ENCODE measurements at regions not wholly inside any gene's neighbourhood (a gene's known extent, or its start where the extent isn't known, plus 50 kb on each side); places are given as distances from the start of the nearest gene placed in this dataset.

DNA sequence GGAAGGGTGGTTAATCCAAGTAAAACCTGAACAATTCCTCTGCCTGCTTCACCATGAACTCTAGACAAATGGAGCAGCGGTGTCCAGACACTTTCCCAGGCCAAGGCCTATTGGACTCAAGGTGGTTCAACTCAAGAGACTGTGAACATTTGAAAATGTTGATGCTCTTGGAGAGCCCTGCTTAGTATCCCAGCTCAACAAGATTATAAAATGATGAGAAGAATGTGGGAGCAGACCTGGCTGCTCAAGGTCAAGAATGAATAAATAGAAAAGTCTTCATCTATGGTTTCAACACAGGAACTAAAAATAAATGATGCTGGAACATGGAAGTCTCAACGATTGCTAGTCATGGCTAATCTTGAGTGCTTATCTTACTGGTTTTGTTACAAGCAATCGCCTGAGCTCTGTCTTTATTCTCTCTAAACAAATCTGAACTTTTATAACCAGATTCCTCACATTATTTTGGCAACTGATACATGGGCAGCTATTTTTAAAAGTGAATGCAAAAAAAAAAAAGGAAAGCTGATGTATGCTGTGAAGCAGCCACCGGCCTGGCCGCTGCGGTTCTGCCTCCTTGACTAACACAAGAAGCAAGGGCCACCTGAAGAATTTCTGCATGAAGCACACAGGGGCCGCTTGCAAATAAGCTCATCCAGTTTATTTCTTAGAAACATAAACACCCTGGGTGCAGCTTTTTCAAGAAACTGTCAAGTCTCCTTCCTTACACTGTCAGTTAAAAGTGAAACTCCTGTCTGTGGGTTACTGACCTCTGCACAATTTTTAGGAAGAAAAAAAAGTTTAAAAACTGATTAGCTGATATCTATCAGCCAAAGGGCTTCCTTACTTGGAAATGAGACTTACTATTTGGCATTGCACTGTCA, 120.1 kb upstream of the ARHGEF3 start:
- peak overlapping the region; percentile 32 for H3K4me3 ChIP-seq
- peak; percentile 45 for DNase-seq
- H3K27me3 ChIP-seq (replicated peaks; ENCODE audit: insufficient read depth), result 0 out of 2 replicates have a peak, but pooled peaks cover 6% of the 10 kb centered on the region
- H3K36me3 ChIP-seq (ENCODE audit: low read depth), result no peaks in the 10 kb centered on the region
- 32 to 36% methylated on average over 7 of the region's 7 CpGs for WGBS, 2 experiments (ENCODE audit: low coverage in 1 of 2, low lambda C conversion rate in 2 of 2, missing lambda C conversion rate in 2 of 2)
- H3K9me3 ChIP-seq (ENCODE audit: low read depth), result no peaks in the 10 kb centered on the region
- TF ChIP-seq EZH2phosphoT487 (IDR thresholded peaks at IDR 0.05; ENCODE audit: insufficient read depth, low read depth), result no peak
- no peak for TF ChIP-seq EZH2 (IDR thresholded peaks at IDR 0.05; ENCODE audit: insufficient read depth, poor library complexity, severe bottlenecking)
- H4K20me1 ChIP-seq (ENCODE audit: insufficient read depth), result no peaks in the 10 kb centered on the region
- peak overlapping the region; percentile 36 for H2AFZ ChIP-seq
- in situ Hi-C loops (cut with MboI), result no loop called here
- H3K4me1 ChIP-seq (ENCODE audit: insufficient read depth), result peaks cover 13% of the 10 kb centered on the region
- H3K9ac ChIP-seq, result no peak overlapping the region
- no peak overlapping the region for H3K27ac ChIP-seq
- H3K79me2 ChIP-seq (ENCODE audit: insufficient read depth), result no peaks in the 10 kb centered on the region
- H3K9me2 ChIP-seq (ENCODE audit: insufficient read depth), result no peaks in the 10 kb centered on the region
- peak overlapping the region; percentile 51 for H3K4me2 ChIP-seq (ENCODE audit: unreplicated experiment)
- peaks cover 15% of the 10 kb centered on the region for H3F3A ChIP-seq (ENCODE audit: insufficient read depth)

DNA sequence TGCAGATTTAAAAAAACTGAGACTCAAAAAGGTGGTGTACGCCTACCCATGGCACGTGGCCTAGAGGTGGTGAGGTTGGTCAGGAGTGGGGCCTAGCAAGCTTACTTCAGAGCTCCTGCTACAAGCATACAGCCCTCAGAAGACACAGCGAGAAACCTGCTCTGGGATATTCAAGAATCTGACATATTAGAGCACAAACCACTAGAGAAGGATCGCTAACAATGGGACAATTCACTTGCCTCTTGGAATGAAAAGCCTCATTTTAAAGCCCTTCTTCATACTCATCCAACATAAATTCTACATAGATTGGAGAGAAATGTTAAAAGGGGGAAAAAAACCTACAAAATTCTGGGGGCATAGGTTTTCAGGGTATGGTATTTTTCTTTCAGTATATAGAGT, 118.0 kb upstream of the ARHGEF3 start:
- Histone ChIP-seq H3K4me3 (no peak overlapping the region), H3K36me3 (ENCODE audit: low read depth) (no peaks in the 10 kb centered on the region), H3K27ac (no peak overlapping the region), H4K20me1 (ENCODE audit: insufficient read depth) (no peaks in the 10 kb centered on the region), H3K9me3 (ENCODE audit: low read depth) (no peaks in the 10 kb centered on the region), H3K9ac (no peak overlapping the region), H2AFZ (no peak overlapping the region), H3K4me1 (ENCODE audit: insufficient read depth) (peaks cover 4% of the 10 kb centered on the region; the same call in 1 of the 2 replicates), H3K4me2 (ENCODE audit: unreplicated experiment) (no peak overlapping the region), H3K27me3 (replicated peaks; ENCODE audit: insufficient read depth) (0 out of 2 replicates have a peak, but pooled peaks cover 6% of the 10 kb centered on the region), H3F3A (ENCODE audit: insufficient read depth) (peaks cover 7% of the 10 kb centered on the region; the same call in 1 of the 2 replicates), H3K9me2 (ENCODE audit: insufficient read depth) (no peaks in the 10 kb centered on the region), H3K79me2 (ENCODE audit: insufficient read depth) (no peaks in the 10 kb centered on the region)
- 97 to 100% methylated on average over 4 of the region's 4 CpGs for WGBS, 2 experiments (ENCODE audit: low coverage in 1 of 2, low lambda C conversion rate in 2 of 2, missing lambda C conversion rate in 2 of 2)
- DNase-seq, result no peak
- no peak for TF ChIP-seq EZH2phosphoT487 (IDR thresholded peaks at IDR 0.05; ENCODE audit: insufficient read depth, low read depth)
- no peak for TF ChIP-seq EZH2 (IDR thresholded peaks at IDR 0.05; ENCODE audit: insufficient read depth, poor library complexity, severe bottlenecking)
- in situ Hi-C loops (cut with MboI), result no loop called here

DNA sequence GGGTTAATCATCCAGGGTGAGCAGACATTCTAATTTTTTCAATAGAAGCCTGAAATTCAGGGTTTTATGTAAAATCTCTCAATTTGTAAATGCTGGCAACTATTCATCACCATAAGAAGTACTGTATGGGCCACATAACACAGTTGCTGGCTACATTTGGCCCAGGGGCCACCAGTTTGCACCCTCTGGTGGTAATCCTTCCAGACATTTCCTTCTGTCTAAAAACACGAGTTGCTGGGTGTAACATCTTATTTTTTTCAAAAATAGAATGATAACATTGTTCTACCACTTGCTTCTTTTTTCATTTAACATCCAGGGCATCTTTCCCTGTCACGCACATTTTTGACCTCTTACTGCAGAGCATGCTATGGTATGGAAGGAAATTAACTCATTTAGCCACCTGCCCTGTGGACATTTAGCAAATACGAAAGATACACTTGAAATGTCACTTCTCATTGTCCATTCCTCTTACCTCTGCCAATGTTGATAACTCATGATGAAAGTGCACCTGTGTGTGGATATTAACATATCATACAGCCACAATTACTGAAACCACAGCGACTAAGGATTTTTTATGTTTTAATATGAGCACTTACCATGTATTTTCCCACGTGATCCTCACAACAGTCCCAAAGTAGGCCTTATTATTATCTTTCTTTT, 117.5 kb upstream of the ARHGEF3 start:
- Histone ChIP-seq H2AFZ (no peak overlapping the region), H3F3A (ENCODE audit: insufficient read depth) (peaks cover 7% of the 10 kb centered on the region; the same call in 1 of the 2 replicates), H3K4me3 (no peak overlapping the region), H3K9me3 (ENCODE audit: low read depth) (no peaks in the 10 kb centered on the region), H3K4me2 (ENCODE audit: unreplicated experiment) (no peak overlapping the region), H4K20me1 (ENCODE audit: insufficient read depth) (no peaks in the 10 kb centered on the region), H3K9me2 (ENCODE audit: insufficient read depth) (no peaks in the 10 kb centered on the region), H3K9ac (no peak overlapping the region), H3K79me2 (ENCODE audit: insufficient read depth) (no peaks in the 10 kb centered on the region), H3K4me1 (ENCODE audit: insufficient read depth) (peaks cover 4% of the 10 kb centered on the region; the same call in 1 of the 2 replicates), H3K27ac (no peak overlapping the region), H3K36me3 (ENCODE audit: low read depth) (no peaks in the 10 kb centered on the region), H3K27me3 (replicated peaks; ENCODE audit: insufficient read depth) (0 out of 2 replicates have a peak, but pooled peaks cover 6% of the 10 kb centered on the region)
- DNase-seq, result no peak
- in situ Hi-C loops (cut with MboI), result no loop called here
- WGBS, 2 experiments (ENCODE audit: low coverage in 1 of 2, low lambda C conversion rate in 2 of 2, missing lambda C conversion rate in 2 of 2), result 76% methylated on average over 5 of the region's 5 CpGs
- TF ChIP-seq EZH2 (IDR thresholded peaks at IDR 0.05; ENCODE audit: insufficient read depth, poor library complexity, severe bottlenecking) (no peak), EZH2phosphoT487 (IDR thresholded peaks at IDR 0.05; ENCODE audit: insufficient read depth, low read depth) (no peak)

DNA sequence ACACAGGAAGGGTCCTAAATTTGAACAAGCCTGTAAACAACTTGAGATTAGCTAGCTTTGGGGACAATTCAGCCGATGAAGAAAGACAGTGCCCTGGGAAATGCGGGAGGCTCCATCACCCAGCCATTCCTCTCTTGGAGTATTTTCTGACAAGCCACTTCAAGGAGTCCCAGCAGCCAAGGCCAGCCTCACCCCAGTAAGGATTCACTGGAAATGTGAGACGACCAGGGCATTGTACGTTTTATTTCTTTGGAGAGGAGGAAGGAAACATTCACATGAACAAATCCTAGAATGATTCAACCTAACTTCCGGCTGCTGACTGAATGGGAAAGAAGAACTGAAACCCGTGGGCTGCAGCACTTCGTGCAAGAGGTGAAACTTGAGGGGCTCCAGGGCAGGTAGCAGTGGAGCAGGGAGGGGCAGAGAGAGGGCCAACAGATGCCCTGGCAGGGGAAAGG, 116.4 kb upstream of the ARHGEF3 start:
- H3K27ac ChIP-seq, result no peak overlapping the region
- 72 to 76% methylated on average over 7 of the region's 7 CpGs for WGBS, 2 experiments (ENCODE audit: low coverage in 1 of 2, low lambda C conversion rate in 2 of 2, missing lambda C conversion rate in 2 of 2)
- H4K20me1 ChIP-seq (ENCODE audit: insufficient read depth), result no peaks in the 10 kb centered on the region
- H3K79me2 ChIP-seq (ENCODE audit: insufficient read depth), result no peaks in the 10 kb centered on the region
- H3K36me3 ChIP-seq (ENCODE audit: low read depth), result no peaks in the 10 kb centered on the region
- no peak overlapping the region for H2AFZ ChIP-seq
- no peaks in the 10 kb centered on the region for H3K9me3 ChIP-seq (ENCODE audit: low read depth)
- H3K9ac ChIP-seq, result no peak overlapping the region
- no peak overlapping the region for H3K4me2 ChIP-seq (ENCODE audit: unreplicated experiment)
- H3K27me3 ChIP-seq (replicated peaks; ENCODE audit: insufficient read depth), result 0 out of 2 replicates have a peak, but pooled peaks cover 6% of the 10 kb centered on the region
- DNase-seq, result no peak
- H3F3A ChIP-seq (ENCODE audit: insufficient read depth), result peaks cover 7% of the 10 kb centered on the region; the same call in 1 of the 2 replicates
- no peak overlapping the region for H3K4me3 ChIP-seq
- no peaks in the 10 kb centered on the region for H3K9me2 ChIP-seq (ENCODE audit: insufficient read depth)
- no peaks in the 10 kb centered on the region; the same call in 1 of the 2 replicates for H3K4me1 ChIP-seq (ENCODE audit: insufficient read depth)
- in situ Hi-C loops (cut with MboI), result no loop called here
- TF ChIP-seq EZH2phosphoT487 (IDR thresholded peaks at IDR 0.05; ENCODE audit: insufficient read depth, low read depth), result no peak
- no peak for TF ChIP-seq EZH2 (IDR thresholded peaks at IDR 0.05; ENCODE audit: insufficient read depth, poor library complexity, severe bottlenecking)
